A549 (cell line): ENCODE measurements at regions not wholly inside any gene's neighbourhood (a gene's known extent, or its start where the extent isn't known, plus 50 kb on each side); places are given as distances from the start of the nearest gene placed in this dataset.

Experiments
- ATAC-seq, 2 experiments: fragments of 200-7000 bp in 1 of 2; fragments of >200 bp in 1 of 2; cut with Nextera tagmentation in 1 of 2; cut with Tn5 transposase in 1 of 2; 3 replicates each; pipeline versions ENCODE4 v1.8.0 to v1.9.1; 2018 to 2020; ENCODE audit warnings: mild to moderate bottlenecking in 1 of 2, moderate library complexity in 1 of 2
- CTCF ChIA-PET: fragments of 300-600 bp; sonication (Branson Sonifier 250); formaldehyde crosslinking; extraction: SDS; loops from one replicate; lab custom pipeline; 2021; ENCODE audit warnings: antibody characterized with exemption, inconsistent platforms; lab: Yijun Ruan, JAX
- POLR2A ChIA-PET: fragments of 350-600 bp; formaldehyde crosslinking; extraction: SDS; loops from one replicate; lab custom pipeline; 2021; ENCODE audit warnings: antibody characterized with exemption, inconsistent platforms; lab: Yijun Ruan, JAX
- DNase-seq, 2 experiments: peaks; one replicate each; pipeline versions ENCODE4 v3.0.0 to v3.0.0-alpha.2; 2011 to 2016; ENCODE audit warnings: low read depth in 1 of 2, low spot score in 1 of 2
- FAIRE-seq: peaks from 2 replicates; lab custom pipeline; 2011; peaks lifted over from hg19 to GRCh38; lab: Jason Lieb, UNC
- H3K27ac ChIP-seq, 2 experiments: fragments of >200 bp; sonication (Bioruptor Twin); formaldehyde crosslinking; 3 replicates each; pipeline ENCODE4 v1.5.1; 2016 to 2017
- H3K4me1 ChIP-seq: fragments of >200 bp; sonication (Bioruptor Twin); formaldehyde crosslinking; 3 replicates; pipeline ENCODE4 v1.6.1; 2016
- H3K4me2 ChIP-seq: fragments of >200 bp; sonication (Bioruptor Twin); formaldehyde crosslinking; 3 replicates; pipeline ENCODE4 v1.6.1; 2016
- H3K4me3 ChIP-seq: fragments of >200 bp; sonication (Bioruptor Twin); formaldehyde crosslinking; 3 replicates; pipeline ENCODE4 v1.5.1; 2016
- H3K9me3 ChIP-seq: fragments of >200 bp; sonication (Bioruptor Twin); formaldehyde crosslinking; 3 replicates; pipeline ENCODE4 v1.6.1; 2016
- CBX2 ChIP-seq: fragments of 200-600 bp; sonication (generic); IDR thresholded peaks from 2 replicates; pipeline ENCODE4 v1.6.1; 2016; ENCODE audit warnings: low read depth, mild to moderate bottlenecking, borderline replicate concordance
- CBX8 ChIP-seq: fragments of 200-600 bp; sonication (generic); IDR thresholded peaks from 2 replicates; pipeline ENCODE4 v1.6.1; 2016
- CHD4 ChIP-seq: fragments of 200-600 bp; sonication (generic); IDR thresholded peaks from 2 replicates; pipeline ENCODE4 v1.6.1; 2016; ENCODE audit warnings: antibody characterized with exemption, mild to moderate bottlenecking, borderline replicate concordance
- EHMT2 ChIP-seq: fragments of 200-600 bp; sonication (generic); IDR thresholded peaks from 2 replicates; pipeline ENCODE4 v1.6.1; 2016; ENCODE audit warnings: antibody characterized with exemption, low read depth, mild to moderate bottlenecking, moderate library complexity
- EP300 ChIP-seq, 2 experiments: fragments of >200 bp; sonication (Bioruptor Twin); formaldehyde crosslinking; IDR thresholded peaks; 2 replicates in 1 of 2; 3 replicates in 1 of 2; pipeline ENCODE4 v1.6.1; 2016 to 2017
- FOSL2 ChIP-seq, 2 experiments: fragments of 450-650 bp in 1 of 2; fragments of >200 bp in 1 of 2; sonication (Bioruptor Twin) in 1 of 2; formaldehyde crosslinking; IDR thresholded peaks; 2 replicates each; pipeline versions ENCODE4 v1.5.0 to v1.6.1; 2016 to 2020; ENCODE audit warnings: mild to moderate bottlenecking in 1 of 2, moderate library complexity in 1 of 2
- GATA3 ChIP-seq: IDR thresholded peaks from 2 replicates; pipeline ENCODE4 v1.6.1; 2012; ENCODE audit warnings: borderline replicate concordance
- HEYL ChIP-seq: fragments of 250-450 bp; sonication (Bioruptor Pico); IDR thresholded peaks from 2 replicates; pipeline ENCODE4 v1.8.0; 2021; ENCODE audit warnings: mild to moderate bottlenecking, moderate library complexity
- HOXB5 ChIP-seq: fragments of 250-450 bp; sonication (Bioruptor Pico); IDR thresholded peaks from 2 replicates; pipeline ENCODE4 v1.5.0; 2020; ENCODE audit warnings: mild to moderate bottlenecking, moderate library complexity
- JUNB ChIP-seq: fragments of >200 bp; sonication (Bioruptor Twin); formaldehyde crosslinking; IDR thresholded peaks from 2 replicates; pipeline ENCODE4 v1.6.1; 2016
- KDM5A ChIP-seq: fragments of 200-600 bp; sonication (generic); IDR thresholded peaks from 2 replicates; pipeline ENCODE4 v1.6.1; 2016; ENCODE audit warnings: antibody characterized with exemption, mild to moderate bottlenecking
- MAZ ChIP-seq: fragments of 150-350 bp; IDR thresholded peaks from 2 replicates; pipeline ENCODE4 v1.6.1; 2014; ENCODE audit warnings: antibody characterized with exemption, low read depth, low read length, borderline replicate concordance
- NR3C1 ChIP-seq: fragments of >200 bp; sonication (Bioruptor Twin); formaldehyde crosslinking; IDR thresholded peaks from 3 replicates; pipeline ENCODE4 v1.6.1; 2017
- POLR2AphosphoS2 ChIP-seq: conservative IDR thresholded peaks from 2 replicates; pipeline ENCODE4 v1.6.1; 2012; ENCODE audit warnings: low read length, improper control_type of control experiment, inconsistent platforms
- RAD21 ChIP-seq, 2 experiments: fragments of >200 bp in 1 of 2; sonication (Bioruptor Twin) in 1 of 2; formaldehyde crosslinking in 1 of 2; IDR thresholded peaks in 1 of 2; conservative IDR thresholded peaks in 1 of 2; 2 replicates in 1 of 2; 3 replicates in 1 of 2; pipeline ENCODE4 v1.6.1; 2012 to 2018; ENCODE audit warnings: inconsistent platforms in 1 of 2
- RARB ChIP-seq: fragments of 250-450 bp; sonication (Bioruptor Pico); IDR thresholded peaks from 2 replicates; pipeline ENCODE4 v1.8.0; 2021; ENCODE audit warnings: mild to moderate bottlenecking, moderate library complexity
- RFX5 ChIP-seq: fragments of 450-650 bp; IDR thresholded peaks from 2 replicates; pipeline ENCODE4 v1.7.1; 2014; ENCODE audit warnings: antibody characterized with exemption, mild to moderate bottlenecking, moderate library complexity
- RNF2 ChIP-seq: fragments of 200-600 bp; sonication (generic); IDR thresholded peaks from 2 replicates; pipeline ENCODE4 v1.6.1; 2016; ENCODE audit warnings: low read depth, mild to moderate bottlenecking, antibody characterized with exemption, moderate library complexity, borderline replicate concordance
- SMC3 ChIP-seq: fragments of >200 bp; sonication (Bioruptor Twin); formaldehyde crosslinking; IDR thresholded peaks from 3 replicates; pipeline ENCODE4 v1.6.1; 2018; ENCODE audit warnings: inconsistent platforms
- SREBF2 ChIP-seq: fragments of 450-650 bp; IDR thresholded peaks from 2 replicates; pipeline ENCODE4 v1.6.1; 2014; ENCODE audit warnings: mild to moderate bottlenecking, moderate library complexity
- ZC3H11A ChIP-seq: fragments of 450-650 bp; IDR thresholded peaks from 2 replicates; pipeline ENCODE4 v1.6.1; 2014; ENCODE audit warnings: antibody characterized with exemption, mild to moderate bottlenecking
- ZFP36 ChIP-seq: fragments of 450-650 bp; IDR thresholded peaks from 2 replicates; pipeline ENCODE4 v1.6.1; 2014; ENCODE audit warnings: borderline replicate concordance; ENCODE audit not compliant: partially characterized antibody
- ZSCAN20 ChIP-seq: fragments of 250-450 bp; sonication (Bioruptor Pico); IDR thresholded peaks from 2 replicates; pipeline ENCODE4 v1.8.0; 2022; ENCODE audit warnings: mild to moderate bottlenecking, moderate library complexity
- WGBS: methylation state at CpG from one replicate; pipeline ENCODE4 v1.1.6; 2017; ENCODE audit errors: missing lambda C conversion rate; 5-methylcytosine and 5-hydroxymethylcytosine counted together
- TF ChIP-seq, protein P1 (sequence below): fragments of >200 bp; sonication (Bioruptor Twin); formaldehyde crosslinking; IDR thresholded peaks from 3 replicates; pipeline ENCODE4 v1.6.1; 2016
- TF ChIP-seq, protein P2 (sequence below): fragments of >200 bp; sonication (Bioruptor Twin); formaldehyde crosslinking; IDR thresholded peaks from 2 replicates; pipeline ENCODE4 v1.6.1; 2016
- TF ChIP-seq, protein P3 (sequence below): fragments of >200 bp; sonication (Bioruptor Twin); formaldehyde crosslinking; IDR thresholded peaks from 3 replicates; pipeline ENCODE4 v1.5.1; 2016
- TF ChIP-seq, protein P4 (sequence below): fragments of 250-450 bp; sonication (Bioruptor Pico); IDR thresholded peaks from 2 replicates; pipeline ENCODE4 v1.5.0; 2021; ENCODE audit warnings: mild to moderate bottlenecking, moderate library complexity, borderline replicate concordance

DNA sequence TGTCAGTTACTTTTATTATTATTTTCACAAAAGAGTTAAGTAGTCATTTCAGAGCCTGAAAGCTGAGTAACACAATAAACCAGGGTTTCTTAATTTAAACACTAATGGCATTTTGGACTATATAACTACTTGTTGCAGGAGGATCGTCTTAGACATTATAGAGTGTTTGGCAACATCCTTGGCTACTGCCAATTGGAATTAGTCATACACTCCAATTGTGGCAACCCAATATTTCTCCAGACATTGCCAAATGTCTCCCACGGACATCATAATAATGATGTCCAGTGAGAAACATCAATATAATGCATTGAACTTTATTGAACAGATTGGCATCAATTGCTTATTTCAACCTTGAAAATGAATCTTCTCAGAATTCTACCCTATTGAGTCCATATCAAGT is 441.9 kb upstream of the ADGRL4 start:
- Histone ChIP-seq H3K4me1 (no peaks in the 10 kb centered on the region), H3K4me3 (no peak overlapping the region), H3K9me3 (no peaks in the 10 kb centered on the region), H3K4me2 (no peak overlapping the region), H3K27ac (no peak overlapping the region)
- ChIA-PET CTCF (no interaction called here), POLR2A (no interaction called here)
- DNase-seq (no peak), ATAC-seq (no peak), FAIRE-seq (no peak)
- 15% methylated on average over 2 of the region's 2 CpGs for WGBS
- TF ChIP-seq EP300 (IDR thresholded peaks at IDR 0.05) (no peak), CBX2 (no peak), ZC3H11A (no peak), SMC3 (no peak), RFX5 (no peak), KDM5A (no peak), JUNB (no peak)
- TF ChIP-seq, protein P1, sequence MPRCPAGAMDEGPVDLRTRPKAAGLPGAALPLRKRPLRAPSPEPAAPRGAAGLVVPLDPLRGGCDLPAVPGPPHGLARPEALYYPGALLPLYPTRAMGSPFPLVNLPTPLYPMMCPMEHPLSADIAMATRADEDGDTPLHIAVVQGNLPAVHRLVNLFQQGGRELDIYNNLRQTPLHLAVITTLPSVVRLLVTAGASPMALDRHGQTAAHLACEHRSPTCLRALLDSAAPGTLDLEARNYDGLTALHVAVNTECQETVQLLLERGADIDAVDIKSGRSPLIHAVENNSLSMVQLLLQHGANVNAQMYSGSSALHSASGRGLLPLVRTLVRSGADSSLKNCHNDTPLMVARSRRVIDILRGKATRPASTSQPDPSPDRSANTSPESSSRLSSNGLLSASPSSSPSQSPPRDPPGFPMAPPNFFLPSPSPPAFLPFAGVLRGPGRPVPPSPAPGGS: no peak
- TF ChIP-seq, protein P2, sequence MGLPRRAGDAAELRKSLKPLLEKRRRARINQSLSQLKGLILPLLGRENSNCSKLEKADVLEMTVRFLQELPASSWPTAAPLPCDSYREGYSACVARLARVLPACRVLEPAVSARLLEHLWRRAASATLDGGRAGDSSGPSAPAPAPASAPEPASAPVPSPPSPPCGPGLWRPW: no peak

DNA sequence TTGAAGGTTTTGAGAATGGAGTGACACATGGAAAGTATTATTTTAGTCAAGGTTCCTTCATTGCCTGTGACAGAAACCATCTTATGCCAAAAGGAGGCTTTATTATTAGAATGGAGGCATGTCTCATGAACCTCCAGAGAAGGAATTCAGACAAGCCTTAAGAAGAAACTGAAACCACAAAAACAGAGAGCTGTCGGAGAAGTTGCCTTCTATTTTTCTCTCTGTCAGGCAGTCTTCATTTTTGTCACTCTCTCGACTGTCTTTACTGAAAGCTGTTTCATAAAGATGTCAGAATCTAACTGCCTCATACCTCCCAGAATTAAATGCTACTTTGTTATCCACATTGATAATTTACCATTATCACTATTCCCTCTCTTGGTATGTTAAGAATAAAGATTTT is 434.7 kb upstream of the ADGRL4 start:
- ChIA-PET POLR2A (no interaction called here), CTCF (no interaction called here)
- Histone ChIP-seq H3K4me3 (no peak overlapping the region), H3K9me3 (no peaks in the 10 kb centered on the region), H3K4me1 (no peaks in the 10 kb centered on the region), H3K4me2 (no peak overlapping the region), H3K27ac (no peak overlapping the region)
- no peak for ATAC-seq
- DNase-seq: no peak
- TF ChIP-seq FOSL2 (IDR thresholded peaks at IDR 0.05) (no peak), FOSL2 (CRISPR knock-in tag; IDR thresholded peaks at IDR 0.05) (no peak), KDM5A (no peak), ZFP36 (no peak), MAZ (no peak), POLR2AphosphoS2 (no peak), RARB (CRISPR knock-in tag) (no peak), EHMT2 (no peak), HOXB5 (CRISPR knock-in tag) (no peak), HEYL (CRISPR knock-in tag) (no peak), SREBF2 (no peak)
- TF ChIP-seq, protein P2: no peak
- TF ChIP-seq, protein P3, sequence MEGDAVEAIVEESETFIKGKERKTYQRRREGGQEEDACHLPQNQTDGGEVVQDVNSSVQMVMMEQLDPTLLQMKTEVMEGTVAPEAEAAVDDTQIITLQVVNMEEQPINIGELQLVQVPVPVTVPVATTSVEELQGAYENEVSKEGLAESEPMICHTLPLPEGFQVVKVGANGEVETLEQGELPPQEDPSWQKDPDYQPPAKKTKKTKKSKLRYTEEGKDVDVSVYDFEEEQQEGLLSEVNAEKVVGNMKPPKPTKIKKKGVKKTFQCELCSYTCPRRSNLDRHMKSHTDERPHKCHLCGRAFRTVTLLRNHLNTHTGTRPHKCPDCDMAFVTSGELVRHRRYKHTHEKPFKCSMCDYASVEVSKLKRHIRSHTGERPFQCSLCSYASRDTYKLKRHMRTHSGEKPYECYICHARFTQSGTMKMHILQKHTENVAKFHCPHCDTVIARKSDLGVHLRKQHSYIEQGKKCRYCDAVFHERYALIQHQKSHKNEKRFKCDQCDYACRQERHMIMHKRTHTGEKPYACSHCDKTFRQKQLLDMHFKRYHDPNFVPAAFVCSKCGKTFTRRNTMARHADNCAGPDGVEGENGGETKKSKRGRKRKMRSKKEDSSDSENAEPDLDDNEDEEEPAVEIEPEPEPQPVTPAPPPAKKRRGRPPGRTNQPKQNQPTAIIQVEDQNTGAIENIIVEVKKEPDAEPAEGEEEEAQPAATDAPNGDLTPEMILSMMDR: no peak
- WGBS: 27% methylated on average over 2 of the region's 2 CpGs
- no peak for FAIRE-seq

DNA sequence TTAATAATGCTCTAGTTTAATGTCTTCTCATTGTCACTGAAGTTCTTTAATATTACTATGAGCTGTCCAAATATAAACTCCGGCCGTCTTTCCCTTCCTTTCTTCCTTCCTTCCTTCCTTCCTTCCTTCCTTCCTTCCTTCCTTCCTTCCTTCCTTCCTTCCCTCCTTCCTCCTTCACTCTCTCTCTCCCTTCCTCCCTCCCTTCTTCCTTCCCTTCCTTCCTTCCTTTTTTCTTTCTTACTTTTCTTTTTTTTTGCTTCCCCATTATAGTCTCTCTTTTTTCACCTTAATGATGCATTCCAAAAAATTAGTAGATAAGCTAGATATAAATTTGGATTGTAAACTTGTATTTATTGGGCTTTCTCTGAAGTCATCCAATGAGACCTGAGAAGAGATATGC is 431.0 kb upstream of the ADGRL4 start:
- FAIRE-seq: no peak
- 82% methylated on average over 2 of the region's 2 CpGs for WGBS
- Histone ChIP-seq H3K4me1 (no peaks in the 10 kb centered on the region), H3K27ac (no peak overlapping the region), H3K4me3 (no peak overlapping the region), H3K4me2 (no peak overlapping the region), H3K9me3 (no peaks in the 10 kb centered on the region)
- ChIA-PET CTCF (no interaction called here), POLR2A (no interaction called here)
- DNase-seq: no peak
- ATAC-seq: no peak
- TF ChIP-seq ZSCAN20: no peak
- TF ChIP-seq CHD4: no peak
- TF ChIP-seq, protein P4, sequence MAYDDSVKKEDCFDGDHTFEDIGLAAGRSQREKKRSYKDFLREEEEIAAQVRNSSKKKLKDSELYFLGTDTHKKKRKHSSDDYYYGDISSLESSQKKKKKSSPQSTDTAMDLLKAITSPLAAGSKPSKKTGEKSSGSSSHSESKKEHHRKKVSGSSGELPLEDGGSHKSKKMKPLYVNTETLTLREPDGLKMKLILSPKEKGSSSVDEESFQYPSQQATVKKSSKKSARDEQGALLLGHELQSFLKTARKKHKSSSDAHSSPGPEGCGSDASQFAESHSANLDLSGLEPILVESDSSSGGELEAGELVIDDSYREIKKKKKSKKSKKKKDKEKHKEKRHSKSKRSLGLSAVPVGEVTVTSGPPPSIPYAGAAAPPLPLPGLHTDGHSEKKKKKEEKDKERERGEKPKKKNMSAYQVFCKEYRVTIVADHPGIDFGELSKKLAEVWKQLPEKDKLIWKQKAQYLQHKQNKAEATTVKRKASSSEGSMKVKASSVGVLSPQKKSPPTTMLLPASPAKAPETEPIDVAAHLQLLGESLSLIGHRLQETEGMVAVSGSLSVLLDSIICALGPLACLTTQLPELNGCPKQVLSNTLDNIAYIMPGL: no peak
- TF ChIP-seq NR3C1: no peak
- TF ChIP-seq RNF2: no peak
- TF ChIP-seq CBX8: no peak
- no peak for TF ChIP-seq RAD21 (conservative IDR thresholded peaks at IDR 0.05 in 1 of 2, IDR thresholded peaks at IDR 0.05 in 1 of 2)
- no peak for TF ChIP-seq ZC3H11A
- no peak for TF ChIP-seq GATA3
- TF ChIP-seq ZFP36: no peak
